SH-SY5Y (cell line): ENCODE measurements at regions not wholly inside any gene's neighbourhood (a gene's known extent, or its start where the extent isn't known, plus 50 kb on each side); places are given as distances from the start of the nearest gene placed in this dataset.

Experiments
- GATA2 ChIP-seq: IDR thresholded peaks from 2 replicates; pipeline ENCODE4 v1.6.1; 2011; ENCODE audit warnings: mild to moderate bottlenecking, low read depth, low read length
- GATA3 ChIP-seq: IDR thresholded peaks from 2 replicates; pipeline ENCODE4 v1.6.1; 2011; ENCODE audit warnings: low read depth, mild to moderate bottlenecking, low read length, moderate library complexity

DNA sequence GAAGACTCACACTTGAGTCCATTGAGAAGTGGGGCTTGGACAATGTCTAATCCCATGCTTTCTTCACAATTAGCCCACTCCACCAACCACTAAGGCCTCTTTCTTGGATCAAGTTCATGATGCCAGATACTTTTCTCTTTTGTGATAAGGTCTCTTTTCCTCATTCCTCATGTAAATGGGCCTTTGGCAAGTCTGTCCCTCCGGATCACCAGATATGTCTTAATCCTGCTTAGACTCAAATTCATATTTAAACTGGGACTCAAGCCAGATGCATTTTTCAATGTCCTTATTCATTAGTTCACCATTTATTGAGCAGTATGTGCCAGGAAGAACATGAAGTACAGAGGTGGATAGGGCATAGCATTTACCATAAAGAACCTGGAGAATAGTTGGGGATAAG lies 671.1 kb downstream of the TBL1XR1 start:
- TF ChIP-seq GATA3 (no peak), GATA2 (no peak)
